ENCODE measurements at regions not wholly inside any gene's neighbourhood (a gene's known extent, or its start where the extent isn't known, plus 50 kb on each side); places are given as distances from the start of the nearest gene placed in this dataset.

- Histone ChIP-seq H3K18ac (ENCODE audit: low read length) (no peak overlapping the region), H3K4me1 (ENCODE audit: control insufficient read depth in 2 of 2, insufficient read depth in 1 of 2, low read depth in 1 of 2, low read length in 2 of 2) (no peaks in the 10 kb centered on the region), H4K91ac (ENCODE audit: low read depth, low read length, poor library complexity) (no peak overlapping the region), H3K9me3 (replicated peaks in 1 of 2; ENCODE audit: control insufficient read depth in 2 of 2, insufficient read depth in 1 of 2, low read depth in 1 of 2, low read length in 2 of 2) (no peaks in the 10 kb centered on the region), H2AK5ac (ENCODE audit: low read depth, low read length) (no peak overlapping the region), H2BK120ac (ENCODE audit: low read depth, low read length) (no peak overlapping the region), H3K36me3 (replicated peaks in 1 of 2; ENCODE audit: control insufficient read depth in 2 of 2, insufficient read depth in 2 of 2, low read length in 2 of 2) (no peaks in the 10 kb centered on the region), H3K14ac (ENCODE audit: low read length) (no peak overlapping the region), H3K79me1 (ENCODE audit: low read depth, low read length) (no peaks in the 10 kb centered on the region), H3K9ac (ENCODE audit: low read depth, low read length, poor library complexity) (no peak overlapping the region), H2BK5ac (ENCODE audit: low read length) (no peak overlapping the region), H3K4me2 (ENCODE audit: insufficient read depth, low read length, poor library complexity, severe bottlenecking) (no peak overlapping the region), H3K4ac (ENCODE audit: low read length) (no peak overlapping the region), H3K27ac (replicated peaks; ENCODE audit: low read length) (no peak overlapping the region), H3K27me3 (ENCODE audit: control insufficient read depth in 3 of 3, insufficient read depth in 3 of 3, low read depth in 1 of 3, low read length in 3 of 3) (no peaks in the 10 kb centered on the region), H3K4me3 (ENCODE audit: low read length in 2 of 2) (no peak overlapping the region), H2BK12ac (ENCODE audit: low read length) (no peak overlapping the region), H4K8ac (ENCODE audit: low read depth, low read length) (no peak overlapping the region), H2AFZ (ENCODE audit: low read length) (no peak overlapping the region), H2BK15ac (ENCODE audit: low read length) (no peak overlapping the region), H3K23ac (ENCODE audit: low read depth, low read length, poor library complexity) (no peak overlapping the region)
- WGBS, 2 donors (ENCODE audit: extremely low coverage in 2 of 2, insufficient read length in 2 of 2, insufficient replicate concordance in 1 of 2) = no CpG with 5 or more reads among the region's 1 CpG
- DNase-seq (ENCODE audit: low spot score) = no peak
These were observed 1634.5 kb upstream of the LRRTM3 start for GRCh38 chr10:65291286-65291685.

GRCh38 chr10:65292551-65292950 is 1633.3 kb upstream of the LRRTM3 start:
- Histone ChIP-seq H2AFZ (ENCODE audit: low read length) (no peak overlapping the region), H2BK12ac (ENCODE audit: low read length) (no peak overlapping the region), H3K4me2 (ENCODE audit: insufficient read depth, low read length, poor library complexity, severe bottlenecking) (no peak overlapping the region), H4K91ac (ENCODE audit: low read depth, low read length, poor library complexity) (no peak overlapping the region), H3K4me3 (ENCODE audit: low read length in 2 of 2) (no peak overlapping the region), H3K79me1 (ENCODE audit: low read depth, low read length) (no peaks in the 10 kb centered on the region), H3K36me3 (replicated peaks in 1 of 2; ENCODE audit: control insufficient read depth in 2 of 2, insufficient read depth in 2 of 2, low read length in 2 of 2) (no peaks in the 10 kb centered on the region), H3K18ac (ENCODE audit: low read length) (no peak overlapping the region), H3K27ac (replicated peaks; ENCODE audit: low read length) (no peak overlapping the region), H2BK5ac (ENCODE audit: low read length) (no peak overlapping the region), H3K9ac (ENCODE audit: low read depth, low read length, poor library complexity) (no peak overlapping the region), H2BK15ac (ENCODE audit: low read length) (no peak overlapping the region), H3K9me3 (replicated peaks in 1 of 2; ENCODE audit: control insufficient read depth in 2 of 2, insufficient read depth in 1 of 2, low read depth in 1 of 2, low read length in 2 of 2) (no peaks in the 10 kb centered on the region), H3K4ac (ENCODE audit: low read length) (no peak overlapping the region), H4K8ac (ENCODE audit: low read depth, low read length) (no peak overlapping the region), H2AK5ac (ENCODE audit: low read depth, low read length) (no peak overlapping the region), H3K4me1 (ENCODE audit: control insufficient read depth in 2 of 2, insufficient read depth in 1 of 2, low read depth in 1 of 2, low read length in 2 of 2) (no peaks in the 10 kb centered on the region), H3K14ac (ENCODE audit: low read length) (no peak overlapping the region), H3K27me3 (ENCODE audit: control insufficient read depth in 3 of 3, insufficient read depth in 3 of 3, low read depth in 1 of 3, low read length in 3 of 3) (no peaks in the 10 kb centered on the region), H2BK120ac (ENCODE audit: low read depth, low read length) (no peak overlapping the region), H3K23ac (ENCODE audit: low read depth, low read length, poor library complexity) (no peak overlapping the region)
- WGBS, 2 donors (ENCODE audit: extremely low coverage in 2 of 2, insufficient read length in 2 of 2, insufficient replicate concordance in 1 of 2) = no CpG with 5 or more reads among the region's 3 CpGs
- no peak for DNase-seq (ENCODE audit: low spot score)

- Histone ChIP-seq H3K9me3 (replicated peaks in 1 of 2; ENCODE audit: control insufficient read depth in 2 of 2, insufficient read depth in 1 of 2, low read depth in 1 of 2, low read length in 2 of 2) (no peaks in the 10 kb centered on the region), H3K23ac (ENCODE audit: low read depth, low read length, poor library complexity) (no peak overlapping the region), H4K8ac (ENCODE audit: low read depth, low read length) (no peak overlapping the region), H2BK120ac (ENCODE audit: low read depth, low read length) (no peak overlapping the region), H3K14ac (ENCODE audit: low read length) (no peak overlapping the region), H3K4me3 (ENCODE audit: low read length in 2 of 2) (no peak overlapping the region), H2AK5ac (ENCODE audit: low read depth, low read length) (no peak overlapping the region), H3K9ac (ENCODE audit: low read depth, low read length, poor library complexity) (no peak overlapping the region), H2BK5ac (ENCODE audit: low read length) (no peak overlapping the region), H2BK15ac (ENCODE audit: low read length) (no peak overlapping the region), H3K79me1 (ENCODE audit: low read depth, low read length) (no peaks in the 10 kb centered on the region), H3K4me2 (ENCODE audit: insufficient read depth, low read length, poor library complexity, severe bottlenecking) (no peak overlapping the region), H3K18ac (ENCODE audit: low read length) (no peak overlapping the region), H3K4ac (ENCODE audit: low read length) (no peak overlapping the region), H3K36me3 (replicated peaks in 1 of 2; ENCODE audit: control insufficient read depth in 2 of 2, insufficient read depth in 2 of 2, low read length in 2 of 2) (no peaks in the 10 kb centered on the region), H2AFZ (ENCODE audit: low read length) (peak overlapping the region; percentile 35), H3K4me1 (ENCODE audit: control insufficient read depth in 2 of 2, insufficient read depth in 1 of 2, low read depth in 1 of 2, low read length in 2 of 2) (no peaks in the 10 kb centered on the region), H3K27me3 (ENCODE audit: control insufficient read depth in 3 of 3, insufficient read depth in 3 of 3, low read depth in 1 of 3, low read length in 3 of 3) (no peaks in the 10 kb centered on the region), H4K91ac (ENCODE audit: low read depth, low read length, poor library complexity) (no peak overlapping the region), H3K27ac (replicated peaks; ENCODE audit: low read length) (no peak overlapping the region), H2BK12ac (ENCODE audit: low read length) (no peak overlapping the region)
- WGBS, 2 donors (ENCODE audit: extremely low coverage in 2 of 2, insufficient read length in 2 of 2, insufficient replicate concordance in 1 of 2) = no CpG with 5 or more reads among the region's 1 CpG
- DNase-seq (ENCODE audit: low spot score) = no peak
These were observed 1631.5 kb upstream of the LRRTM3 start for GRCh38 chr10:65294329-65294728.

- H2AK5ac ChIP-seq (ENCODE audit: low read depth, low read length) = no peak overlapping the region
- H2BK120ac ChIP-seq (ENCODE audit: low read depth, low read length) = no peak overlapping the region
- no peak overlapping the region for H2BK5ac ChIP-seq (ENCODE audit: low read length)
- H3K9me3 ChIP-seq (replicated peaks in 1 of 2; ENCODE audit: control insufficient read depth in 2 of 2, insufficient read depth in 1 of 2, low read depth in 1 of 2, low read length in 2 of 2) = no peaks in the 10 kb centered on the region
- no peak overlapping the region for H3K27ac ChIP-seq (replicated peaks; ENCODE audit: low read length)
- no peak overlapping the region for H2AFZ ChIP-seq (ENCODE audit: low read length)
- H3K4me2 ChIP-seq (ENCODE audit: insufficient read depth, low read length, poor library complexity, severe bottlenecking) = no peak overlapping the region
- H3K18ac ChIP-seq (ENCODE audit: low read length) = no peak overlapping the region
- H2BK12ac ChIP-seq (ENCODE audit: low read length) = no peak overlapping the region
- H3K4ac ChIP-seq (ENCODE audit: low read length) = no peak overlapping the region
- H3K4me1 ChIP-seq (ENCODE audit: control insufficient read depth in 2 of 2, insufficient read depth in 1 of 2, low read depth in 1 of 2, low read length in 2 of 2) = no peaks in the 10 kb centered on the region
- H3K79me1 ChIP-seq (ENCODE audit: low read depth, low read length) = no peaks in the 10 kb centered on the region
- H3K36me3 ChIP-seq (replicated peaks in 1 of 2; ENCODE audit: control insufficient read depth in 2 of 2, insufficient read depth in 2 of 2, low read length in 2 of 2) = no peaks in the 10 kb centered on the region
- no peak overlapping the region for H3K23ac ChIP-seq (ENCODE audit: low read depth, low read length, poor library complexity)
- no peak overlapping the region for H3K14ac ChIP-seq (ENCODE audit: low read length)
- H3K4me3 ChIP-seq (ENCODE audit: low read length in 2 of 2) = no peak overlapping the region
- H3K9ac ChIP-seq (ENCODE audit: low read depth, low read length, poor library complexity) = no peak overlapping the region
- no CpG with 5 or more reads among the region's 3 CpGs for WGBS, 2 donors (ENCODE audit: extremely low coverage in 2 of 2, insufficient read length in 2 of 2, insufficient replicate concordance in 1 of 2)
- H4K8ac ChIP-seq (ENCODE audit: low read depth, low read length) = no peak overlapping the region
- no peak for DNase-seq (ENCODE audit: low spot score)
- H3K27me3 ChIP-seq (ENCODE audit: control insufficient read depth in 3 of 3, insufficient read depth in 3 of 3, low read depth in 1 of 3, low read length in 3 of 3) = no peaks in the 10 kb centered on the region
- no peak overlapping the region for H2BK15ac ChIP-seq (ENCODE audit: low read length)
- no peak overlapping the region for H4K91ac ChIP-seq (ENCODE audit: low read depth, low read length, poor library complexity)
These were observed 1624.7 kb upstream of the LRRTM3 start for GRCh38 chr10:65301181-65301580.

Data from neuronal stem cell (in vitro differentiated cells).